Spleen (tissue), 7 donors: ENCODE measurements at regions not wholly inside any gene's neighbourhood (a gene's known extent, or its start where the extent isn't known, plus 50 kb on each side); places are given as distances from the start of the nearest gene placed in this dataset.

ENCODE experiments used
- POLR2A ChIP-seq, 3 donors: fragments of 450-650 bp; IDR thresholded peaks; one replicate each; pipeline ENCODE4 v1.5.1; 2017; ENCODE audit warnings: antibody characterized with exemption in 3 of 3, mild to moderate bottlenecking in 1 of 3
- TF ChIP-seq, protein P1 (sequence below), 11 experiments: fragments of 200-600 bp in 7 of 11; fragments of 450-650 bp in 4 of 11; sonication (generic) in 4 of 11; IDR thresholded peaks in 8 of 11; conservative IDR thresholded peaks in 3 of 11; 1 replicate in 7 of 11; 2 replicates in 4 of 11; pipeline versions ENCODE4 v1.4.0 to v1.8.0; 2016 to 2021; ENCODE audit warnings: antibody characterized with exemption in 11 of 11, inconsistent platforms in 4 of 11, mild to moderate bottlenecking in 1 of 11
- donor health status: DM: no; HTN: no; CAD: no; lungs with moderate emphysema.
- donor health status: DM: no; HTN: no; CAD: no.
- donor health status: DM: no; HTN: no; CAD: no.

DNA sequence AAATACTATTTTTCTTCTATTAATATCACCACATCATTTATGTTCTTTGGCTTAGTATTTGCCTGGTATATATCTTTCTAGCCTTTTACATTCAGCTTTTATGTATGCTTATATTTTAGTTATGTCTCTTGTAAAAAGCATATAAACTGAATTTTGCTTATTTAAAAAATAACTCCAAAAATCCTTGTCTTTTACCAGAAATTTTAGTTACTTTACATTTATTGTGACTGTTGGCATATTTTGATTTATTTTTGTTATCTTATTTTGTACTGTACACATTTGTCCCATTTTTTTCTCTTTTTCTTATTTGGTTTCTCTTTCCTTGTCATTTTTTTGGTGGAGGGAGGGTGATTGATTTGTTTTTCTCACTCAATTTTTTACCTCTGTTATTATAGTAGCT lies 169.6 kb downstream of the UACA start:
- no peak for TF ChIP-seq POLR2A (IDR thresholded peaks at IDR 0.05)
- TF ChIP-seq, protein P1, sequence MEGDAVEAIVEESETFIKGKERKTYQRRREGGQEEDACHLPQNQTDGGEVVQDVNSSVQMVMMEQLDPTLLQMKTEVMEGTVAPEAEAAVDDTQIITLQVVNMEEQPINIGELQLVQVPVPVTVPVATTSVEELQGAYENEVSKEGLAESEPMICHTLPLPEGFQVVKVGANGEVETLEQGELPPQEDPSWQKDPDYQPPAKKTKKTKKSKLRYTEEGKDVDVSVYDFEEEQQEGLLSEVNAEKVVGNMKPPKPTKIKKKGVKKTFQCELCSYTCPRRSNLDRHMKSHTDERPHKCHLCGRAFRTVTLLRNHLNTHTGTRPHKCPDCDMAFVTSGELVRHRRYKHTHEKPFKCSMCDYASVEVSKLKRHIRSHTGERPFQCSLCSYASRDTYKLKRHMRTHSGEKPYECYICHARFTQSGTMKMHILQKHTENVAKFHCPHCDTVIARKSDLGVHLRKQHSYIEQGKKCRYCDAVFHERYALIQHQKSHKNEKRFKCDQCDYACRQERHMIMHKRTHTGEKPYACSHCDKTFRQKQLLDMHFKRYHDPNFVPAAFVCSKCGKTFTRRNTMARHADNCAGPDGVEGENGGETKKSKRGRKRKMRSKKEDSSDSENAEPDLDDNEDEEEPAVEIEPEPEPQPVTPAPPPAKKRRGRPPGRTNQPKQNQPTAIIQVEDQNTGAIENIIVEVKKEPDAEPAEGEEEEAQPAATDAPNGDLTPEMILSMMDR (IDR thresholded peaks at IDR 0.05 in 8 of 11, conservative IDR thresholded peaks at IDR 0.05 in 3 of 11), result no peak
